NB4 (cell line): ENCODE measurements at regions not wholly inside any gene's neighbourhood (a gene's known extent, or its start where the extent isn't known, plus 50 kb on each side); places are given as distances from the start of the nearest gene placed in this dataset.

Experiments
- DNase-seq: peaks from one replicate; pipeline ENCODE4 v3.0.0; 2010; ENCODE audit warnings: low read depth
- H3K4me3 ChIP-seq: one replicate; pipeline ENCODE4 v1.5.1; 2011; ENCODE audit warnings: mild to moderate bottlenecking, low read depth, low read length, moderate library complexity
- CTCF ChIP-seq: IDR thresholded peaks from one replicate; pipeline ENCODE4 v1.5.1; 2012; ENCODE audit warnings: low read depth, low read length
- MAX ChIP-seq: IDR thresholded peaks from 2 replicates; pipeline ENCODE4 v1.6.1; 2011; ENCODE audit warnings: low read depth, low read length
- MYC ChIP-seq: IDR thresholded peaks from 2 replicates; pipeline ENCODE4 v1.6.1; 2011; ENCODE audit warnings: low read depth, low read length
- POLR2A ChIP-seq: IDR thresholded peaks from 2 replicates; pipeline ENCODE4 v1.6.1; 2011; ENCODE audit warnings: mild to moderate bottlenecking; ENCODE audit not compliant: insufficient read length; ENCODE audit errors: extremely low read depth

DNA sequence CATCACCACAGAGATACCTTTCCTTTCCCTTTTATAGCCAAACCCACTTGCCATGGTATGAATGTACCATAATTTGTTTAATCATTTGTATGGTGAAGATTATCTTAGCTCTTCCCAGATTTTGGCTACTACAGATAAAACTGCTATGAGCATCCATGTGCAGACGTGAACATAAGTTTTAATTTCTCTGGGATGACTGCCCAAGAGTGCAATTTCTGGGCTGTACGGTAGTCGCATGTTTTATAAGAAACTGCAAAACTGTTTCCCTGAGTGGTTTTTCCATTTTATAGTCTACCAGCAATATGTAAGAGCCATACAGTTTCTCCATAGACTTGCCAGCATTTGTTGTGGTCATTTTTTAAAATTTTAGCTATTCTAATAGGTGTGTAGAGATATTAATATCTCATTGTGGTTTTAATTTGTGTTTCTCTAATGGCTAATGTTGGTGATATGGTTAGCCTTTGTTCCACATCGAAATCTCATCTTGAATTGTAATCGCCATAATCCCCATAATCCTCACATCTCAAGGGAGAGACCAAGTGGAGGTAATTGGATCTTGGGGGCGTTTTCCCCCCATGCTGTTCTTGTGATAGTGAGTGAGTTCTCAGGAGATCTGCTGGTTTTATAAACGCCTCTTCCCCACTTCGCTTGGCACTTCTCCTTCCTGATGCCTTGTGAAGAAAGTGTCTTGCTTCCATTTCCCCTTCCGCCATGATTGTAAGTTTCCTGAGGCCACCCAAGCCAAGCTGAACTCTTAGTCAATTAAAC, 628.5 kb upstream of the KLHL29 start:
- no peak overlapping the region for H3K4me3 ChIP-seq
- no peak for TF ChIP-seq POLR2A
- no peak for TF ChIP-seq MYC
- no peak for TF ChIP-seq CTCF
- TF ChIP-seq MAX: no peak
- DNase-seq: no peak

DNA sequence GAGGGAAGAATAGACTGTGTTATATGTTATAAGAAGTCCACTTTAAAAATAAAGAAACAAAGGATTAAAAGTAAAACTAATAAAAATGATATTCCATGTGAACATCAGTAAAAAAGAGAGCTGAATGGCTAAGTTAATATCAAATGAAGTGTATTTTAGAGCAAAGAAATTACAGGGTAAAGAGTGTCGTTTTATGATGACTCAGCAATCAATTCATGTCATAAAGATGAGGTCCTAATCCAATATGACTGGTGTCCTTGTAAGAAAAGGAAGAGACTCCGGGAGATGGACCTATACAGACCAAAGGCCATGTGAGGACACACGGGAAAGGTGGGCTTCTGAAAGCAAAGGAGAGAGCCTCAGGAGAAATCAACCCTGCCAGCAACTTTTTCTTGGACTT, 615.5 kb upstream of the KLHL29 start:
- TF ChIP-seq MYC (no peak), POLR2A (no peak), CTCF (no peak), MAX (no peak)
- H3K4me3 ChIP-seq: no peak overlapping the region
- DNase-seq: no peak

GRCh38 chr2:22784566-22784965, 600.4 kb upstream of the KLHL29 start:
- no peak overlapping the region for H3K4me3 ChIP-seq
- DNase-seq: no peak
- no peak for TF ChIP-seq CTCF
- TF ChIP-seq MYC: no peak
- no peak for TF ChIP-seq POLR2A
- no peak for TF ChIP-seq MAX

DNA sequence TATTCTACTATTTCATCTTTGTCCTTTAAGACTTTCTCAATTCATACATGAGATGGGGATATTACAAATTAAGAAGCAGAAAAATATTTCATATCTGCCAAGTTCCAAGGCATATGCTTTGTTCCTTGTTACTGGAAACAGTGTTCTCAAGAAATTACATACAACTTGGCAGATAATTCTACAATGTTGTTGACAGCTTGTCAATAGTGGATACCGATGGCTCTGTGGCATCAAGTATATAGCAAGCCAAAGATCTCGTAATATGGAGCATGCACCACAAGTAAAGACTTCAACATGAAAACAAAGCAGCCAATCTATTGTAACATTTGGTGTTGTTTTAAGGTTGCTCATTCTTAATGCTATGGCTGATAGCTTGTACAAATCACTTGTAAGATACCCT, 598.2 kb upstream of the KLHL29 start:
- no peak overlapping the region for H3K4me3 ChIP-seq
- no peak for DNase-seq
- TF ChIP-seq MAX: no peak
- no peak for TF ChIP-seq CTCF
- TF ChIP-seq POLR2A: no peak
- no peak for TF ChIP-seq MYC

DNA sequence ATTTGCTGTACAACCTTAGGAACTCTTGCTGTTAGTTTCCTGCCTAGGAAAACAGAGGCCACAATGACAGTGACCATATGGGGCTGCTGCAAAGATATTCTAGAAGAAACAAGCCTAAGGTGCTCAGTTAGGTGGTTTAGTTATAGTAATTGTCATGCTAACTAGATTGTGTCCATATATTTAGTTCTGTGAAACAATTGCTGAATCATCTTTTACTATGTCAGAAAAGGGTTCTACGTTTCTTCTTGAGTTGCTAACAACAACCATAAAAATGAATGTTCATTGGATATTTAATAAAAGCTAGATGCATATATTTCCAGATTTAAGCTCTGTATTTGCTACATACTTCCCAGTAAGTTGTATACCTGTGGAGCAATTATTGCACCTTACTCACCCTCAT, 597.2 kb upstream of the KLHL29 start:
- no peak overlapping the region for H3K4me3 ChIP-seq
- TF ChIP-seq CTCF: no peak
- no peak for TF ChIP-seq POLR2A
- no peak for TF ChIP-seq MAX
- TF ChIP-seq MYC: no peak
- no peak for DNase-seq
